UCSD-AML1 (cell line): ENCODE measurements at regions not wholly inside any gene's neighbourhood (a gene's known extent, or its start where the extent isn't known, plus 50 kb on each side); places are given as distances from the start of the nearest gene placed in this dataset.
"Not testable (repeated sequence)": the region's sequence is repeated elsewhere in the genome, so short reads cannot be mapped to it uniquely, and the experiment has no call there.

Experiments
- DNase-seq: peaks from one replicate; lab custom pipeline; 2025; ENCODE audit not compliant: unreplicated experiment; lab: John Stamatoyannopoulos, UW

- no peak for DNase-seq
Measured at GRCh38 chr2:66317268-66317890, 117.5 kb upstream of the MEIS1 start.

- no peak for DNase-seq
Measured at GRCh38 chr2:66306483-66306882, 128.4 kb upstream of the MEIS1 start.

DNA sequence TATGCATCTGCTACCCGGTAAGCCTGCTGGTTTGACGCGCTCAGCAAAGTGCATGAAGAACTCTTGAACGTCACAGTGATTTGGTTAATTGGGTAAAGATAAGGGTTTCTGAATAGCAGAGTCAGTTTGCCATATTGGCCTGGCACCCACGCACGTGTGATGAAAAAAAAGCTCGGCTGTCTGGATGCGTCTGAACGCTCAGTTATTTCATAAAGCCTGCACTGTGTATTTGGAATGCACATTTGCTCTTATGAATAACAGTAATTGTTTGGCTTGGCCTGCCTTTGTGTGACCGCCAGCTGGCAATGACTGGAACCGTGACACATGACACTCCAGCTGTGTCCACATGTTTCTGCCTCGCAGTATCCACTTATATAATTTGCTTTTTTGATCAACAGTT, 129.2 kb upstream of the MEIS1 start:
- DNase-seq: no peak

- no peak for DNase-seq
Measured at GRCh38 chr2:66303471-66303870, 131.5 kb upstream of the MEIS1 start.

DNA sequence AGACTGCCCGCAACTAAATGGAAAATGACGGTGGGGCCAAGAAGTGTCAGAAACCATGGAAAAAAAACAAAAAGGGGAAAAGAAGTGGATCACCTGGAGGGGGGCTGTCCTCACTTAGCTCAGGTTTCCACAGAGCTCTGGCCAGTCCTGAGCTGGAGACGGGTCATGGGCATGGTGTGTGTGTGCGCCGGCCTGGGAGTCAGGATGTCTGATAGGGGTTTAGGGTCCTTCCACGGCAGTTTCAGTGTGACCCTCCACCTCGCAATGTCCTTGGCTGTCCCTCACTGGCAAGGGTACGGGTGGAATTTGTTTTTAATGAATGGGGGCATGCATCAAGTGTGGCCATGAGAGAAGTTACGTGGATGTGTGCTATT, 133.2 kb upstream of the MEIS1 start:
- DNase-seq: no peak

DNA sequence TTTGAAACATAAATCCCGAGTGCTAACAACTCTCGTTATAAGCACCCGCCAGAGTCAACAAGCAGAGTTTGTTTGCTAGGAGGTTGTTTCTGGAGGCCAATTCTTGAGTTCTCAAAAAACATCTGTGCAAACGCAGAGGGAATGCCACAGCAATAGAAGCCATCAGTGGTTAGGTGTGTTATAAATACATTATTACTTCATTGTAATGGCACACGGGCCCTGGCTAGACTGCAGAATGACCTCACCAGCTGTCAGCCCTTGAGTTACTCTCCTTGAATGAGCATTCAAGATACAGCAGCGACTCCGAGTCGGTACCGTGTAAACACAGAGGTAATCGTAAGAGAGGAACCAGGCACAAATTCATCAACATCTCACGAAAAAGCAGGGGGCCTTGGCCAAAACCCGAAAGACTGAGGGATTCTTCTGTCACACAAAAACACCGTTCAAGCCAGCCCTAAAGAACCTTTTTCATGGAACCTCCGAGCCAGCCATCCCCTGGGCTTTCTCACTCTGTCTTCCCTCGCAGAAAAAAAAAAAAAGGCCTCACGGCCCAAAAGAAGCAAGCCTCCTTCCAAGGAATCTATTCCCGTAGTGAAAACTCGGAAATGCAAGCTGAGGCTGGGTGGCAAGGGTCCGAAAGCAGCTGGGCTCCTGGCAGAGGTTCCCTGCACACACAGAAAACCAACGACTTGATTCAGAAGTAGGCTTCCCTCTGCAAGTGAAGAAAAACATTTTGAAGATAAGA, 133.7 kb upstream of the MEIS1 start:
- no peak for DNase-seq

GRCh38 chr2:66283787-66284186, 151.1 kb upstream of the MEIS1 start:
- no peak for DNase-seq

DNA sequence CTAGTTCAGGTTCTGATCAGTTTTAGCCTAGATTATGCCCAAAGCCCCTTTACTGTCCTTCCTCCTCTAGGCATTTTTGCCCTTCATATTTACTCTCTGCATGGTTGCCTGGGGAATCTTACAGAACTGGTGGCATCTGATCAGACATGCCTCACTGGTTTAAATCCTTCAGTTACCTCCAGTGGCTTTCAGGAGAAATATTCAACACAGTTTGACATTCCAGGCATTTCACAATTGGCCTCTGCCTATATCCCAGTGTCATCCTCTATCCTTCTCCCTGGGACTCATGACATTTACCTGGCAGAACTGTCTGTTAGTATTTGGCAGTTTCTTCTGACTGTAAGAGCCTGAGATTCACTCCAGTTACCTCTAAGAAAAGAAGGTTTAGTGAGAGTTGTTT, 152.9 kb upstream of the MEIS1 start:
- no peak for DNase-seq

DNA sequence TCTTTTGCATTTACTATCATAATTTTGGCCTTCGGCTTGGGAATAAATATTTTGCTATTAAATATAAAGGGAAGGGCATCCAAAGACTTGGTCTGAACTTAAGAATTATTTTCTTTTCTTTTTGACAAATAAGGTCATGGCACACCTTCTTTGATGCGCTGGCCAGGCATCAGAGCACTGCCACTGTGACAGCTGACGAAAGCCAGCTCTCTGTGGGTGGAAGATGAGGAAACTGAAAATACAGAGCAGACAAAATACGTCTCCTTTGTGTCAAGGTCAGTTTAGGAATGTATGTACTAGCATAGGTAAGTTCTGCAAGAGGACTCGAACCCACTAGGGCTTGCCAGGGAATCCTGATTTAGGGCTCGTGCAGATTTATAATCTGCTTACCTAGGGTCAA, 155.9 kb upstream of the MEIS1 start:
- DNase-seq: no peak

DNA sequence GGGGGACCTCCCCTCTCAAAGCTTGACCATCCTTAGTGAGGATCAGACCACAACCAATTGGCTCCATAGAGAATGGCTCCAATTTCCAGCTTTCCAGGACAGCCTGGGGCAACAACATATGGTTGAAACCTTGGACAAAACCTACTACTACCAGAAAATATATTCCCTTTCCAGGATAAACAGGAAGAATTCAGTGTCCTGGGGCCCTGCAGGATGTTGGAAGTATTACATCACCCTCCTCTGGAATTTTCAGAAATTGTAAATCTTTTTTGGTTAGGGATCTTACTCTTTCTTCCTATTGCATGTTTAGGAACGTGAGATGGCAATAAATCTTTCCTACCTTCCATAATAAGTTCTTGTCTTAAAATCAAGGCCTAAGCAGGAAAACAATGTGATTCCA, 158.9 kb upstream of the MEIS1 start:
- no peak for DNase-seq

DNA sequence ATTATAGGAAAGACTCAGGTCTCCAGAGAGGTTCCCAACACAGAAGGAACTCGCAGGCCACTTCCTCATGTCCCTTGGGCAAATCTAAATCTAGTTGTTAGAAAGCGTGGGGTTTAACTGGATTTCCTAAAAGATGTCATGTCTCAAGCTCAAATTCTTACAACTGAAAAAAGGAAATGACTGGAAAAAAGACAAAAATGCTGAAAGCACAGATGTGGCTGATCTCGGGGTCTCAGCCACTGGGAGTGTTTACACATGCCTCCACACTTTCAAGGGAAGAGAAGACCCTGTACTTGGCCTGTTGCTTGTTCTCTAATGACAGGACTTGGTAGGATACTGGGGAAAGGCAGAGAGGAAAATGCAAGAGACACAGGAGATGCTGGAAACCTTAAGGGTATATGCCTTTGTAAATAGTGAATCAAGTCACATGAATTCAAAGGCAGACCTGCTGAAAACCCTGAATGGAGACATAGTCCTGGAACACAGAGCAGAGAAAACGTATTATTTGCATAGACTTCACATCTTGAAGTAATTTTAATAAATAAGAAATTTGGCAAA, 160.9 kb upstream of the MEIS1 start:
- DNase-seq: no peak

DNA sequence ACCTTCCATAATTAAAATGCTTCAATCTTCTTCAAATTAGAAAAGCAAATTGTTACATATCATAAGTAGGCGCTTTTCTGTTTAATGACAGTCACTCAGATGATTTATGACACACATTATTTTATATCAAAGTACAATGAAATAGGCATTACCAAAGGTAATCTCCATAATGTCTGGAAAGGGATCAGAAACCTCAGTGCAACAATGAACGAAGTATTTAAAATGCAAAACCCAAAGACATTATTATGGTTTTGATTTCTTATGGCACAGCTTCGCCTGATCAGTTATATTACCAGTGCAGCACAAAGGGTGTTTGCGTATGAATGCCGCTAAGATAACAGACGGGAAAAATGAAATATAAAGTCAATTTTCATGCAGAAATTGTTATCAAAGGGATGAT, 162.2 kb upstream of the MEIS1 start:
- DNase-seq: no peak

GRCh38 chr2:66271777-66272176, 163.1 kb upstream of the MEIS1 start:
- no peak for DNase-seq

DNA sequence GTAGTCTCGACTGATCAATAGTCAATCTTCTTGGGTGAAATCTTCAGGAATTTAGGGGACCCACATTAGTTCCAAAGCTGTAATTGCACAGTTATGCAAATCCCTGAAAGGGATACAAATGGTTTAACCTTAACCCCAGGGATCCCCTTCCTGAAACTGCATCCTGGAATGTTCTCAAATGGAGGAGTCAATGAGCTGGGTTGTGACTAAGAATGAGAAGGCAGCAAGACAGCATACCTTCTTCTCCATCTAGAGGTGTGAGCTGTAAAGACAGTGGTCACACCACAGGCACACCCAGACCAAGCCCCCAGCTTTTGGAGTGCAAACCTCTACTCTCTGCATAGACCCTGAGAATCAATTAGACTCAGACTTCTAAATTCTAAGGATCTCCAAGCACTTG, 164.7 kb upstream of the MEIS1 start:
- DNase-seq: no peak

DNA sequence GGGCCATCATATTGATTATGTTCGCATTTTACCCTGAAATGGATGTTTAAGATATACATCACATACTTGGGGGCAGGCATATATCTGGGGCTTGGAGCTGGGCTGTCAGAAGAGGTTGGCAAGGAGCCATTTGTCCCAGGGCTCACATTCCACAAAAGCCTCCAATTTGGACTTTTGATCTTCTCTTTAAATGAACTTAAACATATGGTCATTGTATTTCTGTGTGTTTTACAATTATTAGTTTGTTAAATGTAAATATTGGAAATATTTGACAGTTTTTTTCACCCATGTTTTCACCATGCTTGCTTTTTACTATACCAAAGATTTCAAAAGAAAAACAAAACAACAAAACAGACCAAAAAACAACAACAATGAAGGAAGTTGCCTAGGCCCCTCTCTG, 165.8 kb upstream of the MEIS1 start:
- no peak for DNase-seq

GRCh38 chr2:66268756-66269155, 166.2 kb upstream of the MEIS1 start:
- DNase-seq: no peak

- DNase-seq: no peak
Measured at GRCh38 chr2:66264354-66264753, 170.6 kb upstream of the MEIS1 start.

DNA sequence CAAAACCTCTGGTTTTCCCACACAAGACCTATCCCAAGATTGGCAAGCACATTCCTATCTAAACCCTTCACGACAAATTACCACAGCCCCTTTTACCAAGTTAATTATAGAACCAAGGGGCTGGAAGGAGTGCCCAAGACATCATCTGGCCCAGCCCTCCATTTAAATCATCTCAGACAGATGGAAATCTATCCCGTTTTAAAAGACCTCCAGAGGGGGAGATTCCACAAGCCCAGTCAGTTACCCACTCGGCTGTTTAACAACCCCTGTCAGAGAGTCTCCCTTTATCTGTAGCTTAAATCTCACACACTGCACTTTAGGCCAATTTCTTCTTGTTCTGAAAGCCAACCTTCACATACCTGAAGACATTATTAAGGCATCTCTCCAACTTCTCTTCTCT, 179.1 kb upstream of the MEIS1 start:
- no peak for DNase-seq

- no peak for DNase-seq
Measured at GRCh38 chr2:66255136-66255535, 179.8 kb upstream of the MEIS1 start.

DNA sequence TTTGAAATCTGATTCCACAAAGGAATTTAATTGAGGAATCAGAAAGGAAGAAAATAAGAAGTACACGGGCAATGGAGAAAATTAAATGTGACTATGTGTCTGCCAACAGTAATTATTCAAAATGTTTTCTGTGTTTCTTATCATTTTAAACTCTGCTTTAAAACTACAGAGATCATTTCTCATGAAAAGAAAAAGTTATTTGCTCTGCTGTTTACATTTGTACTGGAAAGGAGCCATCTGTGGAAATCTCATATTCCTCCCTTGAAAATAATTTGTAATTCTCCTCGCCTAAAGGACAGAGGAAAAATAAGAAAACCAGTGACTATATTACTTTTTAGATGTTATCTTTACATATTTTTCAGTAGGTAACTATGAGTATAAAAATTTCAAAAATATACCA, 181.9 kb upstream of the MEIS1 start:
- no peak for DNase-seq

GRCh38 chr2:66252109-66252508, 182.8 kb upstream of the MEIS1 start:
- DNase-seq: no peak

GRCh38 chr2:66251573-66251972, 183.4 kb upstream of the MEIS1 start:
- DNase-seq: no peak

DNA sequence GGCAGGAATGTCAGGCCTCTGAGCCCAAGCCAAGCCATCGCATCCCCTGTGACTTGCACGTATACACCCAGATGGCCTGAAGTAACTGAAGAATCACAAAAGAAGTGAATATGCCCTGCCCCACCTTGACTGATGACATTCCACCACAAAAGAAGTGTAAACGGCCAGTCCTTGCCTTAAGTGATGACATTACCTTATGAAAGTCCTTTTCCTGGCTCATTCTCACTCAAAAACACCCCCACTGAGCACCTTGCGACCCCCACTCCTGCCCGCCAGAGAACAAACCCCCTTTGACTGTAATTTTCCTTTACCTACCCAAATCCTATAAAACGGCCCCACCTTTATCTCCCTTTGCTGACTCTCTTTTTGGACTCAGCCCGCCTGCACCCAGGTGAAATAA, 185.8 kb upstream of the MEIS1 start:
- DNase-seq: not testable (repeated sequence)
